Astrocyte (in vitro differentiated cells and primary cell): ENCODE measurements at regions not wholly inside any gene's neighbourhood (a gene's known extent, or its start where the extent isn't known, plus 50 kb on each side); places are given as distances from the start of the nearest gene placed in this dataset.
"Not testable (repeated sequence)": the region's sequence is repeated elsewhere in the genome, so short reads cannot be mapped to it uniquely, and the experiment has no call there.

Experiments
- DNase-seq: peaks from one replicate; pipeline ENCODE4 v3.0.0-alpha.2; 2010; ENCODE audit warnings: low read depth
- FAIRE-seq: peaks from 2 replicates; lab custom pipeline; 2011; peaks lifted over from hg19 to GRCh38; lab: Jason Lieb, UNC
- H2AFZ ChIP-seq: 2 replicates; pipeline ENCODE4 v1.6.0; 2012; ENCODE audit warnings: low read depth, low read length, inconsistent platforms
- H3K27ac ChIP-seq: 2 replicates; pipeline ENCODE4 v1.5.1; 2011; ENCODE audit warnings: low read depth, low read length, inconsistent platforms
- H3K27me3 ChIP-seq: 2 replicates; pipeline ENCODE4 v1.6.0; 2011; ENCODE audit warnings: low read length, inconsistent platforms; ENCODE audit not compliant: insufficient read depth
- H3K36me3 ChIP-seq: 2 replicates; pipeline ENCODE4 v1.5.1; 2011; ENCODE audit warnings: low read length, inconsistent platforms; ENCODE audit not compliant: insufficient read depth
- H3K4me1 ChIP-seq: 2 replicates; pipeline ENCODE4 v1.5.1; 2011; ENCODE audit warnings: low read length, inconsistent platforms; ENCODE audit not compliant: insufficient read depth
- H3K4me2 ChIP-seq: 2 replicates; pipeline ENCODE4 v1.6.0; 2012; ENCODE audit warnings: low read length, inconsistent platforms
- H3K4me3 ChIP-seq: 2 replicates; pipeline ENCODE4 v1.5.1; 2011; ENCODE audit warnings: low read depth, mild to moderate bottlenecking, low read length, inconsistent platforms; ENCODE audit not compliant: insufficient read depth
- H3K79me2 ChIP-seq: 2 replicates; pipeline ENCODE4 v1.6.0; 2012; ENCODE audit warnings: mild to moderate bottlenecking, low read length, inconsistent platforms; ENCODE audit not compliant: insufficient read depth
- H3K9ac ChIP-seq: 2 replicates; pipeline ENCODE4 v1.6.0; 2012; ENCODE audit warnings: mild to moderate bottlenecking, low read length, inconsistent platforms
- H3K9me3 ChIP-seq: 2 replicates; pipeline ENCODE4 v1.5.1; 2012; ENCODE audit warnings: low read depth, mild to moderate bottlenecking, low read length, inconsistent platforms; ENCODE audit not compliant: insufficient read depth
- H4K20me1 ChIP-seq: 2 replicates; pipeline ENCODE4 v1.6.0; 2012; ENCODE audit warnings: low read length, inconsistent platforms; ENCODE audit not compliant: insufficient read depth
- H3K27ac Mint-ChIP-seq: one replicate; pipeline ENCODE4 v1.8.0; 2021; ENCODE audit warnings: mild to moderate bottlenecking, mixed read lengths; ENCODE audit not compliant: unreplicated experiment
- H3K27me3 Mint-ChIP-seq: one replicate; pipeline ENCODE4 v1.8.0; 2021; ENCODE audit warnings: low read depth, mixed read lengths; ENCODE audit not compliant: unreplicated experiment
- H3K36me3 Mint-ChIP-seq: one replicate; pipeline ENCODE4 v1.8.0; 2021; ENCODE audit warnings: low read depth, mixed read lengths; ENCODE audit not compliant: unreplicated experiment
- H3K4me1 Mint-ChIP-seq: one replicate; pipeline ENCODE4 v1.8.0; 2021; ENCODE audit warnings: low read depth, mixed read lengths; ENCODE audit not compliant: unreplicated experiment
- H3K4me3 Mint-ChIP-seq: one replicate; pipeline ENCODE4 v1.8.0; 2021; ENCODE audit warnings: mild to moderate bottlenecking, moderate library complexity, mixed read lengths; ENCODE audit not compliant: unreplicated experiment
- H3K9me3 Mint-ChIP-seq: one replicate; pipeline ENCODE4 v1.8.0; 2021; ENCODE audit warnings: mild to moderate bottlenecking, mixed read lengths; ENCODE audit not compliant: unreplicated experiment
- CTCF ChIP-seq: IDR thresholded peaks from 2 replicates; pipeline ENCODE4 v1.5.1; 2011; ENCODE audit warnings: low read depth, mild to moderate bottlenecking, inconsistent platforms, low read length, moderate library complexity; ENCODE audit not compliant: insufficient read depth
- EZH2 ChIP-seq: IDR thresholded peaks from 2 replicates; pipeline ENCODE4 v1.6.1; 2012; ENCODE audit warnings: mild to moderate bottlenecking, low read length, inconsistent platforms; ENCODE audit not compliant: insufficient read depth

- Histone ChIP-seq H2AFZ (no peak overlapping the region), H3K79me2 (no peaks in the 10 kb centered on the region), H3K9me3 (peaks cover 4% of the 10 kb centered on the region), H3K36me3 (no peaks in the 10 kb centered on the region), H3K4me2 (no peak overlapping the region), H3K27ac (no peak overlapping the region), H3K9ac (no peak overlapping the region), H3K4me1 (peaks cover 4% of the 10 kb centered on the region), H3K4me3 (no peak overlapping the region), H3K27me3 (no peaks in the 10 kb centered on the region), H4K20me1 (no peaks in the 10 kb centered on the region)
- FAIRE-seq (no peak), DNase-seq (no peak)
- Mint-ChIP-seq H3K4me1 (peaks cover 7% of the 10 kb centered on the region), H3K27me3 (no peaks in the 10 kb centered on the region), H3K4me3 (no peak overlapping the region), H3K27ac (no peak overlapping the region), H3K36me3 (no peaks in the 10 kb centered on the region), H3K9me3 (peaks cover 7% of the 10 kb centered on the region)
- TF ChIP-seq CTCF, result no peak
- no peak for TF ChIP-seq EZH2
Measured at GRCh38 chr5:125088522-125089105, 342.2 kb upstream of the ZNF608 start.

- H2AFZ ChIP-seq, H3K36me3 Mint-ChIP-seq, H3K36me3 ChIP-seq, H4K20me1 ChIP-seq, H3K4me1 ChIP-seq, FAIRE-seq, H3K27me3 ChIP-seq, H3K4me1 Mint-ChIP-seq, H3K27ac ChIP-seq, H3K9me3 ChIP-seq, DNase-seq, H3K79me2 ChIP-seq, H3K4me3 Mint-ChIP-seq, H3K27me3 Mint-ChIP-seq, H3K9ac ChIP-seq, H3K4me3 ChIP-seq, H3K27ac Mint-ChIP-seq, H3K4me2 ChIP-seq: not testable (repeated sequence)
- H3K9me3 Mint-ChIP-seq, result peaks cover 17% of the 10 kb centered on the region
Measured at GRCh38 chr5:125092138-125092537, 345.7 kb upstream of the ZNF608 start.

GRCh38 chr5:125093776-125094175 is 347.3 kb upstream of the ZNF608 start:
- H4K20me1 ChIP-seq, result no peaks in the 10 kb centered on the region
- peak overlapping the region; percentile 34 for H3K4me2 ChIP-seq
- no peaks in the 10 kb centered on the region for H3K79me2 ChIP-seq
- no peak for TF ChIP-seq EZH2
- no peak for TF ChIP-seq CTCF
- Mint-ChIP-seq H3K4me1 (peaks cover 9% of the 10 kb centered on the region), H3K9me3 (peaks cover 17% of the 10 kb centered on the region), H3K36me3 (no peaks in the 10 kb centered on the region), H3K27me3 (no peaks in the 10 kb centered on the region), H3K4me3 (no peak overlapping the region), H3K27ac (peak overlapping the region; percentile 93)
- H3K9me3 ChIP-seq, result peaks cover 4% of the 10 kb centered on the region
- H3K4me1 ChIP-seq, result peaks cover 10% of the 10 kb centered on the region
- no peak overlapping the region for H3K4me3 ChIP-seq
- H3K9ac ChIP-seq, result peak overlapping the region; percentile 53
- H3K36me3 ChIP-seq, result no peaks in the 10 kb centered on the region
- DNase-seq (peak; percentile 90), FAIRE-seq (no peak)
- peak overlapping the region; percentile 27 for H2AFZ ChIP-seq
- H3K27me3 ChIP-seq, result no peaks in the 10 kb centered on the region
- H3K27ac ChIP-seq, result peak overlapping the region; percentile 71
